Urothelium cell line (cell line): ENCODE measurements at regions not wholly inside any gene's neighbourhood (a gene's known extent, or its start where the extent isn't known, plus 50 kb on each side); places are given as distances from the start of the nearest gene placed in this dataset.

Experiments used
- DNase-seq: peaks from one replicate; pipeline ENCODE4 v3.0.0; 2011; ENCODE audit warnings: low spot score, mixed read lengths
- FAIRE-seq: peaks from 2 replicates; lab custom pipeline; 2011; peaks lifted over from hg19 to GRCh38; lab: Jason Lieb, UNC

DNA sequence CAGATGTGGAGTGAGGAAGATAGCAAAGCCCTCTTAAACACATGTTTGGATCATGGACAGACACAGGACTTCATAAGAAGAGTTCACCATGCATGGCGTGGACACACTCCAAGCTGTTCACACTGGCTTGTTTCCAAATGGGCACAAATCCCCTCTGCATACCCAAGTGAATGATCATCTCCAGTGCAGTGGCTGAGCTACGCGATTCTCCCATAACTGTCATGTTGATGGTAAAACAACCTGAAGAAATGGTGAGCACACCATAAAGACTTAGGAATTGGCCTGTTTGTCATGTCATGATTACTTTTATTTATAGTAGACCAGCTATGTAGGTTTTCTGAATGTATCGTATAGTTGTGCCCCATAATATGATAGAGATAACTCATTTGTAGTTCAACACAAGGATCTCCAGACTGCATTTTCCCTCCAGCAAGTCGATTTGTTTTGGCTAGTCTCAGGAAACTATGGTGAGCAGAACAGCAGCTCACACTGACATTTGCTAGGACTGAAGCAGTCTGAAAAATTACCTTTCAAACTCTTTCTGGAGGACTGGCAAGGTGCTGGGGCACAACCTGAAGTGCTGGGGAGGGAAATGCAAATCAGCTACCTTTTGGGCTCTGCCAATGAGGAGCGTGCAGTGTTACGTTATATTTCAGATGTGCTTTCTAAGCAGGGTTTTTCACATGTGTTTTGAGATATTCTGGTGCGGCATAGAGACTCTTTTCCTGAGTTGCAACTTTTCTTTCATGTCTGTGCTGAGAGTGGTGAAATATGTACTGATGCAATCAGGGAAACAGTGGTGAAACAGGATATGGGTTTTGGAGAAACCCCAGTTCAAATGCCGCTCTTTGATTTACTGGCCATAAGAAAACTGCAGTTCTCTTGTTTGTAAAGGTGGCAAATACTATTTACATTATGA, 629.6 kb upstream of the DPP6 start:
- no peak for FAIRE-seq
- DNase-seq, result no peak

DNA sequence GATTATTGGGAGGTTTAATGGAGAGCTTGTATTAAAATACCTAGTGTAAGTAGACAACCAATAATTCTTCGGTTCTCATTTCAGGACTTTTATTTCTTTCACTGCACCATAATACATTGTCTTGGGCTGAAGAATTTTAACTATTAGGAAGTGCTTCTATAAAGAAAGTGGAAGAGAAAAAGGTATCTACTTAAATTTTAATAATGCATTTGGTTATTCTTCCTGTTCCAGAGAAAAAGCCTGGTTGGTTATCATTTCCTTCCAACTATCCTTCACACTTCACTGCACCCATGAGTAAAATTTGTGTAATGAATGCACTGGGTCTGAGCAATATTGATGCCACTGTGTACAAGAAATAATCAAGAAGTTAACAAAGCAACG, 629.0 kb upstream of the DPP6 start:
- FAIRE-seq (no peak), DNase-seq (no peak)

DNA sequence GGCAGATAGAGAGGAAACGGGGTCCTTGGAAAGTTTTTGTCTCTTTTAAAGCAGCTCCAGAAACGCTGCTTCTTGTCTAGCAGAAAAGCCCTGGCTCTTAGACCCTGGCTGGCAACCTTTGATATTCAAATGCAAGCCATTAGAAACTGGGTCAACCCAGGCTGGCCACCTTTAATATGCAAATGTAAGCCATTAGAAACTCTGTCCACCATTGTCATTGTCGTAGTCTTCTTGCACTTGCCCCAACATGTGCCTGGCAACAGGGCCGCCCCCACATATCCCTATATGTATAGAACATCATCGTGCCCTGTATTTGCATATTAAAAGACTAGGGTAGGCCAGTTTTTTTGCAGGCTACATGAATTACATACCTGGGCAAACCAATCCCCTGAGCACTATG, 621.3 kb upstream of the DPP6 start:
- FAIRE-seq (no peak), DNase-seq (no peak)

DNA sequence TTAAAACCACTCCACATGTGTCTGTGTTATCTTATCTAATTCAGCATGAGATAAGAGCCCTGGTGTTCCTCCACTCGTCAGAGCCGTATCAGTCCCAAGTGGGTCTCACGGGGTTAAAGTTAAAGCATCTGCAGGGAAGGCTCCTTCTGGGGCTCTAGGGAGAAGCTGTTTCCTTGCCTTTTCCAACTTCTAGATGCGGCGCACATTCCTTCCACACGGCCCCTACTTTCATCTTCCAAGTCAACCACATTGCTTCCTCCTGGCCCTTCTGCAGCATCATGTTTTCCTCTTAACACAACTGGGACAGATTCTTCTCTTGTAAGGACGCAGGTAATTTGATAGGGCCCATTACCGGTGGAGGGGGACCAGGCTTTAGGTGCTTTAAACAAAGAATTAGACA, 620.1 kb upstream of the DPP6 start:
- DNase-seq (peak; percentile 1), FAIRE-seq (no peak)

DNA sequence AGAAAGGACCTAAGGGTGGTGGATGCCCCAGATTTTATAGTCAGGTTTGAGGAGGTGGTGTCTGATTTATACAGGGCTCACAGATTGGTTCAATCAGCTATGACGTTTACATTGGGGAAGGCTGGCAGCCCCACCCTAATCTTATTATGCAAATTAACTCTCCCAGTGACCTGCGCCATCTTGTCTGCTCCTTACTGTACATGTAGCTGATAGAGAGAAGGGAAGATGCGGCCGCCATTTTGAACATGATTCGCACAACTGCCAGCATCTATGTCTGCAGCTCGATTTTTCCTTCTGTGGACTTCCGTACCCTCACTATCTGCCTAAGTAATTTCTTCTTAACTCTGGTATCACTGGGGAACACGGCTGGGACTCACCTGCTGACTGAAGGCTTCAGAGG, 619.0 kb upstream of the DPP6 start:
- DNase-seq, result no peak
- FAIRE-seq, result no peak

DNA sequence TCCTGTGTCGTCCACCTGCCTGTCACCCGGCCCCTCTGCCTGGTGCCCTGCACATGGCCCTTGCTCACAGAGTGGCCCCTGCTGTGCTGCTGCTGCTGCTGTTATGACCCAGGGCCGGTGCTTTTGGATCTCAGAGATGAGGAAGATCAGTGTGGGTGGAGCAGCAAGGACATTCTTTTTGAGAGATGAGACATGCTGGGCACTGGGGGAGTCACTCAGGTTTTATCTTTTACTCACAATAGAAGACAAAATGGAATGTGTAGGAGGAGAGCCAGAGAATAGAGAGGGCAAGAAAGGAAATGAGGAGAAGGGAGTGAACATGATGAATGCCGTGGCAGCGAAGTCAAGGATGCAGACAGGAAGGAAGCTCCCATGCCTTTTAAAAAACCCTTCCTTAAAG, 611.5 kb upstream of the DPP6 start:
- DNase-seq (no peak), FAIRE-seq (no peak)

DNA sequence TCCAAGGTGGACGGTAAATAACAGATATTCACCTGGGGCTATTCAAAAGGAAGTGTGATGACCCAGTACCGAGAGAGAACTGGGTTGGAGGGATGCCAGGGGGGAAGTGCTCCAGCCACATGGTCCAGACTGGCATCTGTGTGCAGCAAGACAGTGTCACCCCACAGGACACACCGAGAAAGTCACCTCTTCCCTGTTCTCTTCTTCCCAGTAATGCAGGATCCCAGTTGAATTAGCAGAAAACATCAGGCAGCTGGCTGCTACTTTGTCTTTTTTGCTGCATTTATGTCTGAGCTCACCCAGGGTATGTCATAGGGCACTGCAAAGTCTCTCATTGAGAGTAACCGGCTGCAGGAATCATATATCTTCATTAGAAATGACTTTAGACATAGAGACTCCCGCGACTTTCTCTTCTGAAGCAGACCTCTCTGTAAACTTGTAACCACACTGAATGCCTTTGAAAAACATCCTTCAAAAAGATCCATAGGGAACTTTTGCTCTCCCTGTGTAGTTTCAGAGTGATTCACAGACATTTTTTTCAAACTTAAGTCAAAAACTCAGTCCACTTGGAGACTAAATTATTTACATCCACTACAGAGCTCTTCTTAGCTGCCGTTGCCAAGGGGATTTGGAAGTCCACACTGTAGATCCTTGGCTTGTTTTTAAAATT, 609.0 kb upstream of the DPP6 start:
- no peak for DNase-seq
- no peak for FAIRE-seq

DNA sequence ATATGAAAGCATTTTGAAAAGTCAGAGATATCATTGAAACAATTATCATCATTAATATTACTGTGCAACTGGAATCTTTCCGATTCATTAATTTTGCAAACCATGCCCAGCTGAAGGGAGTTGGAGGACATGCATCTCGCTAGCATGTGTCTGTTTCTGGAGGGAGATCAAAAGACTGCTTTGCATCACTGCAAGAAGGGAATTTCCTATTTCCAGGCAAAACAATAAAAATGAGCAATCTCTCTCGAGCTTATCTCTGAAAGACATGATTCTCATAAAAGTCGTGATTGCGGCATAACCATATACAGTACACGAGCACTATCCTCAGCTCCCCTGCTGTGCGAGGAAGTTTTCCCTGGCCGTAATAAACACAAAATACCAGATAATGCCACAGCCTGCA, 607.6 kb upstream of the DPP6 start:
- FAIRE-seq, result no peak
- no peak for DNase-seq

DNA sequence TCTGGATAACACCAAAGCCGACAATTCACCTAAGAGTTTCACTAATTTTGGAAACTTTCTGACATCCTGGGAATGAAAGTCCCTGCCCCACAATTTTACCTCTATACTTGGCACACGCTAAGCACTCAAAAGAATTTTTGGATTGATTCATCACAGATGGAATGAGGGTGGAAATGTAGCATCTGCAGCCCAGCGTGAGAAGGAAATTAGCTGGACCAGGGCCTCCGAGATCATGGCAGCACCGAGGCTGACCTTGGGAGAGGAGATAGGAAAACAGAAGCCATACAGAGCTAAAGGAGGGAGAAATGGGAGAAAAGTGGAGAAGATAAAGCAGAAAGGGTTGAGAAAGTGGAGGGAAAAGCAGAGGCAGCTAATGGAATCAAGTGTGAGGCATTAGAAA, 606.6 kb upstream of the DPP6 start:
- FAIRE-seq, result no peak
- DNase-seq, result no peak

DNA sequence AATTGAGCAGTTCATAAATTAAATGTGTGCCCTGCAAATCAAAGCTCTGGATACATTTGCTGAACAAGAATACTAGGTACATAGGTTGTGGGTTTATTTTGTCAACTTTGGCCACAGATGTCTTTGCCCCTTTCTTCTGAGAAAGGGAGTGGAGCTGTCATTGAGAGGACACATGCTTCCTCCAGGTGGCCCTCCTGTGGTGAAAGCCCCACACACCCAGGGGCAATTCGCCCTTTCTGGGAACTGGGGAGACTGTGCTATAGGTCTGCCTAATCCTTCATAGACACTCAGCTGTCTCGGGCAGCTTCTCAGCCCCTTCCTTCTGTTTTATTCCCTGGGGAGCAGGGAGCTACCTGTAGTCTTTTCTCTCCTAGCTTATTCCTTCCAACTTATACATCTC, 605.7 kb upstream of the DPP6 start:
- DNase-seq, result no peak
- FAIRE-seq, result no peak

DNA sequence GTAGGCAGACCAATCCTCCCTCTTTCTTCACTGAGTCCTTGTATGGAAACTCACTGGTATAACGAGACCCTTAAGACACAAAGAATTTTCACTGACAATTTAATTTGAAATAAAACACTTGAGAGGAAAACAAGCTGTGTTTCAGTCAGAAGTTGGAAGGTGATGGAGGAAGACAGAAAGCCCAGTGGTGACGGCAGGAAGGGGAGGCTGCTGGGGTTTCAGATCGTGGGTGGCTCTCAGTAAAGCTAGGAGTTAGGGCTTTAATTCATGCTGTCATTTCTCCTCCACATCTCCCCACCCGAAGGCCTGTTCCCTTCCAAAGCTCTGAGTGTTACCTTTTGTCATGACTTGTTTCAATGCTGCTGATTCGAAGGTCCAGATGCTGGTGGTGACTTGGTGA, 605.2 kb upstream of the DPP6 start:
- DNase-seq (no peak), FAIRE-seq (no peak)

DNA sequence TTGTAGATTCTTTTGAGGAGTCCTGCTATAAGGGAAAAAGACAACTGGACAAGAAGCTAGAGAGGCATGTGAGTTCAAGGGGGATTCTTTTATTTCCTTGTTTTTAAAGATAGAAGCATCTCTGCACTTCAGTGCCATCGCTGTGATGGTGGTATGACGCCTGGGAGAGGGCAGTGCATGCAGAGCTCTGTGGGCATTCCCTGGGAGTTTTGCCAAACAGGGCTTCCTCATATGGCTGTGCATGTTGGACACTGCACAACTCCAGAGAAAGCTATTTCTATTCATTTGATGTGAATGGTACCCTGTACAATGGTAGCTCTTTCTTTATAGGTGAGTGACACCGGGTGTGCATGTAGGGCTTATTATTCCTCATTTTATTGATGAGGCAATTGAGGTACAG, 599.5 kb upstream of the DPP6 start:
- FAIRE-seq, result no peak
- DNase-seq, result no peak

DNA sequence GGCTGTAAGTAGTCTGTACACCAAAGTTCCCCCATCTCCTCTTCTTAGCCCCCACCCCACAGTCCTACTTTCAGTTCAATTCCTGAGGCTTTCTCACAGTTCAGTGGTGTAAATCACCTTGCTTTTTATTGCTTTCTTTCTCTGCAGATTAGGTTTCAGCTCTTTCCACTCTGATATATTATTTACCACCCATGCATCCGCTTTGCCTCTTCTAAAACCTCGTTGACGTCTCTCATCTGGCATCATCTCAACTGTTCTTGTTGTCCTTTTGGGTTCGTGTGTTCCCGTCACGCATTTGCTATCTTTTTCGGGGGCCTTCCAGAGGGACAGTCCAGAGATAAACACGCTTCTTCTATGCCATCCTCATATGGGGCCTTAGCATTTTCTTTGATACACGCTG, 597.9 kb upstream of the DPP6 start:
- DNase-seq, result no peak
- no peak for FAIRE-seq

DNA sequence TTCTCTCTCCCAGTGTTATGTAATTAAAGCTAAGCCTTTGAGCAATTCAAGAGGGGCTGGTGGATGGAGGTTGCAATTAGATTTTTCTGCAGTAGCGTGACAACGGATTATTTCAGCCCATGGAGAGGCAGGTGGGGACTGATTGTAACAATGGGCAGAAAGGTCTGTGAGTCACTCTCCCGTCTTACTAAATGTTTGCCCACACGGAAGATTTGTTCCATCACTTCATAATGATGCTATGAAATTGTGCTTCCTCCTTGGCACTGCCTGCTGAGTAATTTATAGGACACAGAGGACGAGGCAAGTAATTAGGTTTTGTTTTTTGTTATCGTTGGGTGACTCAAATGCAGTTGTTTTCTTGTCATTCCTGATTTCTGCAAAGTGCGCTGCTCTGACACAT, 594.5 kb upstream of the DPP6 start:
- FAIRE-seq (no peak), DNase-seq (no peak)

DNA sequence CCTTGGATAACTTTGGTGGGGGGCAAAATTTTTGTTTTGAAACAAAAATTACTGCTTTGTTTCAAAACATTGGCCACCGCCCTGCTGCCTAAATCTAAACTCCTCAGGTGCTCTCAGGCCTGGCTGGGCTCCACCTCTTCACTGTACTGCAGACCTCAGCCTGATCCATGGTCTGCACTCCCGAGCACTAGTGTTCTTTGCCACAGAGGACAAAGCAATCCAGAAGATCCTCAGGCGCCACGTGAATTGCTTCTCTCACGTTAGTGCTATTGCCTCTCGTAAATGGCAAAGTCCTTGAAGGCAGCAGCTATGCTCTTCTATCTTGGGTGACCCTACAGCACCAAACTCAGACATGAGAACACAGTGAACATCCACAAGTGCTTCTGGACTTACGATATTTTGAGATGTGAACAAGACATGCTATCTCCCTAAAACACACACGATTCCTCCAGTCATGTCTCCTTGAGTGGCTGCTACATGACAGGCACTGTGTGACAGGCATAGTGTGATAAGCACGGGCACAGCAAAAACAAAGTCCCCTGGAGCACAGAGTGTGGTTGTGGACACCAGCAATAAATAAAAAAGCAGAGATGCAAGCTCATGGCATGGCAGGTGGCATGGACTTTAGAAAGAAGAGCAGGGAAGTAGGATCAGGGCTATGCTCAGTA, 582.1 kb upstream of the DPP6 start:
- DNase-seq (no peak), FAIRE-seq (no peak)

DNA sequence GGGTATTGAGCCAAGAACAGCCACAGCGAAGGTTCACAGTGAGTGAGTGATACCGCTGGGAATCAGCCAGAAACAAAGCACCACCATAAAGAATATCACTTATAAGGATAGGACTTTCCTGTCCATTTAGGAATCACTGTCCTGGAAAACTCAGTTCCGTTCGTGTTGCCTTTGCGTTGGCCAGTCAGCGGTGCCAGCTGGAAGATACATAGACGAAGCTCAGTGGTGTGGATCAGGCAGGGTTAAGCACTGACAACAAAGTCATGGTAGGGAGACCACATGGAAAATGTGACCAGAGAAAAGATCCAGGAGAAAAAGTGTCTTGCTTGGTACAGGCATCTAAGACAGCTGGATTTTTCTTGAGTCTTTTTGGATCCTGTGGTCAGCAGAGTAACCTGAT, 579.7 kb upstream of the DPP6 start:
- FAIRE-seq (no peak), DNase-seq (no peak)

DNA sequence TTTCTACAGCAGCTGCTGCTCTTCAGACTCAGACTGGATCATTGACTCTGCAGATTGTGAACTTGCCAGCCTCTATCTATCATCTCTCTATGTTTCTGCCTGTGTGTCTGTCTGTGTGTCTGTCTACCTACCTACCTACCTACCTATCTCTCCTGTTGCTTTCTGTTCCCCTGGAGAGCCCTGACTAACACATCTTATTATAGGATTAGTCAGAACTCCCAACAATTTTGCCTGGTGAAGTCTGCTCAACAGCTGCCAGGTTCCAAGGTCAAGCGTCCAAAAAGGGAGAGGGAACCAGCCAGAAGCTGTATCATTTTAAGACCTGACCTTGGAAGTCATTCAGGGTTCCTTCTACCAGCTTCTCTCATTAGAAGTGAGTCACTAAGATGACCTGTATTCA, 579.0 kb upstream of the DPP6 start:
- no peak for DNase-seq
- no peak for FAIRE-seq

DNA sequence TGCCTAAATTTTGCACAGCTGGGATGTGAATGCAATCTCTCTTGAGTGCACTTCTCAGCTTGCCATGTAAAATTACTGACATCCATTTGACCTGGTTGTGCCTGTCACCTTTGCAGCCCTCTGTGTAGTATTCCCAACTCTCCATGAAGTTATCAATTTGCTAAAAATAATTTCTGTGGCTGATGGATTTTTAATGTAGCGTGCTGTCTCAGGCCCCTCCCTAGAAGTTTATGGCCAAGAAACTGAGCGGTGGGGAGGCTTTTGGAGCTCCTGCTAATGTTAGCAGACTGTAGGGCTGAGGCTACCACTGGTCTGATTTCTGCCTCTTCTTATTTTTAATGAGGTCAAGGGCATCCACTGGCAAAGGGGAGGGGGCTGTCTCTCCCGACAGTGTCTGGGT, 577.0 kb upstream of the DPP6 start:
- DNase-seq (no peak), FAIRE-seq (no peak)

DNA sequence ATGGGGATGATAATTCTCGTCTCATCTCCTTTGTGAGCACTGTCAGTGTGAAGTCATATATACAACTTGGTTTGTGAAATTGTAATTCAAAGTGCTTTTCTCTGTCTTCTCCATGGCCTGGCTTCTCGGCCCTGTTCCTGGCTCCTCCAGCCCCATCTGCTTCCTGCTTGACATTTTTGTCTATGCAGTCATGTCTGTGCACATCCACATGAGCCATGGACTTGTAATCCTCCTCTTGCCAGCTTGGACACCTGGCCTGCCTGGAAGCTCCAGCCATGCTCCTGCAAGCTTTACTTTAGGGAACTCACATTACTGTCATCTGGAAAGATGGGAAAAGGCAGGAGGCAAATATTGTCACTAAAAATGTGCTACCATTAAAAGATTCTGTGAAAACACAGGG, 576.0 kb upstream of the DPP6 start:
- DNase-seq (no peak), FAIRE-seq (no peak)

DNA sequence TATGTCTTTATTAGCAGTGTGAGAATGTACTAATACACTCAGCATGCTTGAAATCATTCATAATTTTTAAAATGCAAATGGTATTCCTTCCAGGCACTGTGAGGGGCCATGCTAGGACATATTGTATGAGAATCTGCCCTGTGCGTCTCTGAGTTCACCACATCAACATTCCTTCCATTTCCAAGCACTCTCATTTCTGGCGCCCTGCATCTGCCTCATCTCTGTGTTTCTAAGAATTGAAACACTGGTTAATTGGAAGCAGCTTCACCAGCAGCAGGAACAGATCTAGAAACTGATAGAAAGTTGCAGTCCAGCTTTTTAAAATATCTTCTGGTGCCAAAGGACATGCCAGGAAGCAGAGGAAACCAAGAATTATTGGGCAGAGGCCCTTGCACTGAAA, 555.9 kb upstream of the DPP6 start:
- FAIRE-seq, result no peak

DNA sequence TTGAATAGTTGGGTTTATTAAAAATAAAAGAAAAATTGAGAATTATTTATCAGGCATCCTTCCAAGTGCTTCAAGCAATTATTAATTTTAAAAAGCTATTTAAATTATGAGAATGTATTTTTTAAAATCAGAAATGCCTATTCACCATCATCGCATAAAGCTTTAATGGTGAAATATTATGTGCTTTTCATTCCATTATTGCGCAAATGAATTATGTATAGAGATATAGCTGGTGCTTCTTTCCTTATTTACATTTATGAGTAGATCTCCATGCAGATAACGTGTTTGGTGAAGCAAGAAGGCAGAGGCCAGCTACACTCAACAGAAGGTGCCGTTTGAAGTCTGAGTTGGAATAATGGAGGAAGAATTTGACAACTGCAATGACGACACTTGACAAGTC, 549.1 kb upstream of the DPP6 start:
- FAIRE-seq (no peak), DNase-seq (no peak)

More for the DNA sequence above, 555.9 kb upstream of the DPP6 start:
- no peak for DNase-seq
